ENCODE measurements at regions not wholly inside any gene's neighbourhood (a gene's known extent, or its start where the extent isn't known, plus 50 kb on each side); places are given as distances from the start of the nearest gene placed in this dataset.
A peak's percentile ranks its signal among the peaks of the same experiment; 100 is the strongest.
"Not testable (repeated sequence)": the region's sequence is repeated elsewhere in the genome, so short reads cannot be mapped to it uniquely, and the experiment has no call there.

DNA sequence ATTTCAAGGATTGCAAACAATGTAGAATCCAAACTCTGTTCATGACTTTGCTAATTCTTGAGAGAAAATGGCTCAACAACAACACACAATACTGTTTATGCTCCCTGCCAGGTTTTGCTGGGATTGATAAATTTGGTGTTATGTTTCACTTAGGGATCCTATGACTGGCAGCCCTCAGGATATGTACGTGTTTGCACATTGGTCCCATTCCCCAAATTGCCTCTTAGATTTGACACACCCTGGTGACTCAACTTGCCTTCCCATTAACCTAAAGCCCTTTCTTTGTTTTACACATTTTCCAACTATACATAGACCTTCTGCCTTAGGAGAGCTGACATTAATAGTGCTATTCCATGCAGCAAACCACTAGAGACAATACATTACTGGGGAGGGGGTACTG, 809.4 kb upstream of the AMELY start:
- no peak for DNase-seq

GRCh38 chrY:7719271-7719670, 807.7 kb upstream of the AMELY start:
- peak; percentile 85 for DNase-seq

- peak; percentile 54 for DNase-seq
Observed at GRCh38 chrY:7718626-7719025, 807.1 kb upstream of the AMELY start.

DNA sequence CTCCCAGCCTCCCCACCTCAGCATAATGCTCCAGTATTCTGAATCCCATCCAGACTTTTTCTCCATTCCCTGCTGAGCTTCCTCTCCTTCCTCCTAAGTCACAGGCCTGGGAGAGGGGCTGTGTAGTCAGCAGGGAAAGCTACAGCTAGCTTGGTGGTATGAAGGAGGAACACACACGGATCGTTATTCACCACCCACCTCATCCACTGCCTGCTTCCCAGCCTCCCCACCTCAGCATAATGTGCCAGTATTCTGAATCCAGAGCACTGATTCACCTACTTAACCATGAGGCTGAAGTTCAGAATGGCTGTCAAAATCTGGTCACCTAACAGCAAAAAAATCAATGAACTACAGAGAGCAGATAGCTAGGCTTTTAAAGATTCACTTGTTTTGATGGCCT, 806.6 kb upstream of the AMELY start:
- DNase-seq, result no peak

DNA sequence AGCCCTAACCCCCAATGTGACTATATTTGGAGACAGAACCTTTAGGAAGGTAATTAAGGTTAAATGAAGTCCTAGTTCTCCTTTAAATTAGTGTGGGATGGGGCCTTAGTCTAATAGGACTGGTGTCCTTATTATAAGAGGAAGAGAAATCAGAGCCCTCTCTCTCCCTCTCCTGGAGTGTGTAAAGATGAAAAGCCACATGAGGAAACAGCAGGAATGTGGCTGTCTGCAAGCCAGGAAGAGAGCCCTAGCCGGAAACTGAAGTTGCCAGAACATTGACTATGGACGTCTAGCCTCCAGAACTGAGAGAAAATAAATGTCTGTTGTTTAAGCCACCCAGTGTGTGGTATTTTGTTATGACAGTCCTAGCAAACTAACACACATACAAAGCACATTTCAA, 802.9 kb upstream of the AMELY start:
- peak; percentile 42 for DNase-seq

DNA sequence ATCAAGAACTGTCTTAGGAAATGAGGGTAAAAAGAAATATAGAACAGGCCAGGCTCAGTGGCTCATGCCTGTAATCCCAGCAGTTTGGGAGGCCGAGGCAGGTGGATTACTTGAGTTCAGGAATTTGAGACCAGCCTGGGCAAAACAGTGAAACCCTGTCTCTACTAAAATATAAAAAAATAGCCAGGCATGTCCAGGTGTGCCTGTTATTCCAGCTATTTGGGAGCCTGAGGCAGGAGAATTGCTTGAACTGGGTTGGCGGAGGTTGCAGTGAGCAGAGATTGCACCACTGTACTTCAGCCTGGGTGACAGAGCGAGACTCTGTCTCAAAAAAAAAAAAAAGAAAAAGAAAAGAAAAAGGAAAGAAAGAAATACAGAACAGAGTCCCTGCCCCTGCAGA, 802.2 kb upstream of the AMELY start:
- DNase-seq, result not testable (repeated sequence)

- peak; percentile 66 for DNase-seq
Observed at GRCh38 chrY:7712289-7712688, 800.7 kb upstream of the AMELY start.

GRCh38 chrY:7703578-7704140, 792.1 kb upstream of the AMELY start:
- DNase-seq, result no peak

DNA sequence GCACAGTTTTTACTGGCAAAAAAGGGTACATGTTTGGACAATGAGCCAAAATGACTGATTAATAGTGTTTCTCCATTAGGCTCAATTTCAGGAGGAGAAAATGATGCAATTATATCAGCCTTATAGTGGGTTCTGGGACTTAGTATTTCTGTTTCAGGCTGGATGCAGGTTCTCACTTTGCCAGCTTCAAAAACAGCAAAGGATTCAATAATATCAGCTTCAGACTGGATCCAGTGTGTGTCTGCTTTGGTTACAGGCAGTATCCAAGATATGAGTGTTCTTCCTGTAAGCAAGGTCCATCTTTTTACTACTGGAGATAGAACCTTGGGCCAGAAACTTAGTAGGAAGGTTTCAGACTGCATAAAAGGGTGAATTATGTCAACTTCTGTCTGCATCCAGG, 790.9 kb upstream of the AMELY start:
- DNase-seq, result no peak

GRCh38 chrY:7701676-7702075, 790.1 kb upstream of the AMELY start:
- DNase-seq, result peak; percentile 78

GRCh38 chrY:7697506-7697905, 786.0 kb upstream of the AMELY start:
- no peak for DNase-seq

- no peak for DNase-seq
Observed at GRCh38 chrY:7692701-7693100, 781.1 kb upstream of the AMELY start.

DNA sequence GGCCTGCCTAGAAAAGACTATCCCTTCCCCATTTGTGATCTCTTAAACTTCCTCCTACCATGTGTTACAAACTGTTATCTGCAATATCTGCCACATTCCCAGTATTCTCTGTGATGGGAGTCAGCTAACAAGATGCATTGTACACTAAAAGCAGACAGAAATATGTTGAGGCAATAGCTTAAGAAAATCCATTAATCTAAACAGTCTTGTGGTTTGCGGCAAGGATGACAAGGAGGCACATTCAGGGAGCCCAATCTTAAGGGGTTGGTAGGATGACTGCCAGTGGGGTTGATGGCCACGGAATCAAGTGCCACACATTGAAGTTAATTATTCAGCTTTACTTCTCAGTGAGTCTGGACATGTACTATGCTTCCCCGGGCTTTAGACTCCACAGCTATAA, 775.5 kb upstream of the AMELY start:
- DNase-seq, result no peak

DNA sequence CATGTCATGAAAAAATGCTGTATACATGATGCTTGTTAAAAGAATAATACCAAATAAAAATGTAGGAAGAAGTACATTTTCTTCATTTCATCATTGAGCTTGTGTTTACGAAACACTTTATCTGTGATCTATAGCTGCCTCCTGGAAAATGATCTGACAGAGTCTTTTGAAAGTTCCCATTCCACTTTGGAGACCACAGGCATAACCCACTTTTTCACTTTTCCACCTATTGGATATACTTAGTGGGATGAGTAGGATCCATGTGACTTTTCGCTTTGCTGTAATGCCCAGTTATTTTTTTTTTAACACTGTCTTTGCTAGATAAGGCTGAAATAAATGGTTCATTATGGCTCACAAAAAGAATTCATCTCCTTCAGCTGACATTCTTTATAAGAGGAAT, 773.0 kb upstream of the AMELY start:
- no peak for DNase-seq

GRCh38 chrY:7682386-7682785, 770.8 kb upstream of the AMELY start:
- peak; percentile 21 for DNase-seq

- DNase-seq, result no peak
Observed at GRCh38 chrY:7681426-7681825, 769.9 kb upstream of the AMELY start.

DNA sequence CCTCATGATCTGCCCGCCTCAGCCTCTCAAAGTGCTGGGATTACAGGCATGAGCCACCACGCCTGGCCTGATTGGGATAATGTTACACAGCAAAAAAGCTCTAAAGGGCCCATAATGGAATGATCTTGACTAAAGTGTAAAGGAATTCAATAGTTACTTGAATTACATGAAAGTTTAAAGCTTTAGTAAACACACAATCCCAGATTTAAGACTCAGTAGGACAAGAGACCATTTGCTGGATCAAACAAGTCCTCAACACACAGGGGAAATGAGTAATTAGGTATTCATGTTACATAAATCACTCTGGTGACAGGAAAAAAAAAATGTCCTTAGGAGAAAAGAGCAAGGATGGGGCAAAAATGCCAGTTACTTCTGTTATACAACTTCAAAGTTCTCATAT, 762.9 kb upstream of the AMELY start:
- DNase-seq, result peak; percentile 75

DNA sequence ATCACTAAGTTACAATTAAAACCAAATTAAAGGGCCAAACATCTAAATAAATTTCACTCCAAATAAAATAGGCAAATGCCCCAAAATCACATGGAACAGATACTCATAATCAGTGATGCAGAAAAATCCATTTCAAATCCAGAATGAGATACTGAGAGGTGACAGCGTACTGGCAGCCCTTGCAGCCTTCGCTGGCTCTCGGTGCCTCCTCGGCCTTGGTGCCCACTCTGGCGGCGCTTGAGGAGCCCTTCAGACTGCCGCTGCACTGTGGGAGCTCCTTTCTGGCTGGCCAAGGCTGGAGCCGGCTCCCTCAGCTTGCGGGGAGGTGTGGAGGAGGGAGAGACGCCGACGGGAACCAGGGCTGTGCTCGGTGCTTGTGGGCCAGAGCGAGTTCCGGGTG, 761.2 kb upstream of the AMELY start:
- no peak for DNase-seq

- no peak for DNase-seq
Observed at GRCh38 chrY:7663261-7663660, 751.7 kb upstream of the AMELY start.

GRCh38 chrY:7659047-7659446, 747.5 kb upstream of the AMELY start:
- DNase-seq, result no peak

DNA sequence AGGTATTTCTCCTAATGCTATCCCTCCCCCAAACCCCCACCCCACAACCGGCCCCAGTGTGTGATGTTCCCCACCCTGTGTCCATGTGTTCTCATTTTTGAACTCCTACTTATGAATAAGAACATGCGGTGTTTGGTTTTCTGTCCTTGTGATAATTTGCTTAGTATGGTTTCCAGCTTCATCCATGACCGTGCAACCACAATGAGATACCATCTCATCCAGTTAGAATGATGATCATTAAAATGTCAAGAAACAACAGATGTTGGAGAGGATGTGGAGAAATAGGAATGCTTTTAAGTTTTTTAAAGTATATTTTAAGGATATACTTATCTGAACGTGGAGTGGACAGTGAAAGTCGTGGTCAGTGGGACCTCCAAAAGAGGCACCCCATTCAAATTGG, 745.0 kb upstream of the AMELY start:
- DNase-seq, result no peak

DNA sequence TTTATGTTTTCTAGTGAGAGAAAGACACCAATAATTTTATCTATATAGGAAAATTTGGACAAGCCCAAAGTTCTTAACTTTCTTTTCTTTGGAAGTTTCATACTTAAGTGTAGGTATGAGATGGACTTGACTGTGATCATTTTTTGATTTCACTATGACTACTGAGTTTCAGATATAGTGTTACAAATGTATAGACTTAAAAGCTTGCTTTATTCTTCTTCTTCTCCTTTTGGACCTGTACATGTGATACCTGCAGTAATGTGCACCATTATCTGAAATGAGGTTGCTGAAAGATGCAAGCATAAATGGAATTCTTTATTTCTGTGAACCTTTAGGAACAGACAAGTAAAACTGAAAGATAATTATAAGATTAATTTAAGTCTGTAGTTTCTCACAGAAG, 743.4 kb upstream of the AMELY start:
- no peak for DNase-seq

DNA sequence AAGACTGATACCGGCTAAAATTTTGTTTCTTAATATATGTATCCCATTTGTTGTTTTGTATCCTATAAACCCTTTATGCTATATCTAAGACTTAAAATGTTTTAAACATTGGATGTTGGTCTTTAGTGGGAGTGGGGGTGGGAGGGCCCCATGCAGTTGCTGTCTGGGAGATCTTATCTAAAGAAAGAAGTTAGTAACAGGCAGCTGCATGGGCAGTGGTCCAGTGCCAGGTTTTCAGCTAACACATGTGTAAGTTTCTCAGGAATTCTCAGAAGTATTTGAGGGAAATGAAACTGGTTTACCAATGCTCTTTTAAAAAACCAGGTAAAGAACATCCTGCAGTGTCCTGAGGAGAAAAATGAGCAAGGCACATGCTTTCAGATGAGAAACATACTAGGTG, 738.3 kb upstream of the AMELY start:
- not testable (repeated sequence) for DNase-seq
